Liver (tissue), 3 donors: ENCODE measurements at regions not wholly inside any gene's neighbourhood (a gene's known extent, or its start where the extent isn't known, plus 50 kb on each side); places are given as distances from the start of the nearest gene placed in this dataset.

ENCODE experiments used
- CTCF ChIP-seq: fragments of 150-350 bp; IDR thresholded peaks from 2 replicates; pipeline ENCODE4 v1.5.1; 2017; ENCODE audit warnings: improper control_type of control experiment, low read depth, low read length; ENCODE audit not compliant: missing input control
- FOXA1 ChIP-seq: IDR thresholded peaks from 2 replicates; pipeline ENCODE4 v1.6.1; 2016; ENCODE audit warnings: antibody characterized with exemption
- GABPA ChIP-seq, 2 donors: IDR thresholded peaks in 1 of 2; conservative IDR thresholded peaks in 1 of 2; 2 replicates each; pipeline ENCODE4 v1.6.1; 2016; ENCODE audit warnings: antibody characterized with exemption in 2 of 2, mild to moderate bottlenecking in 1 of 2, moderate library complexity in 1 of 2
- JUND ChIP-seq, 2 donors: IDR thresholded peaks; 2 replicates each; pipeline ENCODE4 v1.6.1; 2016; ENCODE audit warnings: antibody characterized with exemption in 2 of 2
- MAX ChIP-seq: IDR thresholded peaks from 2 replicates; pipeline ENCODE4 v1.6.1; 2016; ENCODE audit warnings: antibody characterized with exemption
- RAD21 ChIP-seq, 2 donors: IDR thresholded peaks; 2 replicates each; pipeline ENCODE4 v1.6.1; 2016; ENCODE audit warnings: antibody characterized with exemption in 2 of 2, mild to moderate bottlenecking in 2 of 2
- RXRA ChIP-seq, 2 donors: IDR thresholded peaks; 2 replicates each; pipeline ENCODE4 v1.6.1; 2017 to 2018; ENCODE audit warnings: antibody characterized with exemption in 2 of 2, mild to moderate bottlenecking in 1 of 2
- SP1 ChIP-seq: IDR thresholded peaks from 2 replicates; pipeline ENCODE4 v1.6.1; 2018; ENCODE audit warnings: antibody characterized with exemption, mild to moderate bottlenecking
- YY1 ChIP-seq: IDR thresholded peaks from 2 replicates; pipeline ENCODE4 v1.6.1; 2016; ENCODE audit warnings: antibody characterized with exemption, mild to moderate bottlenecking
- ZBTB33 ChIP-seq: IDR thresholded peaks from 2 replicates; pipeline ENCODE4 v1.6.1; 2016; ENCODE audit warnings: antibody characterized with exemption
- TF ChIP-seq, protein P1 (sequence below): IDR thresholded peaks from 2 replicates; pipeline ENCODE4 v1.6.1; 2016; ENCODE audit warnings: antibody characterized with exemption, mild to moderate bottlenecking
- donor health status: healthy.
- donor health status: healthy.

DNA sequence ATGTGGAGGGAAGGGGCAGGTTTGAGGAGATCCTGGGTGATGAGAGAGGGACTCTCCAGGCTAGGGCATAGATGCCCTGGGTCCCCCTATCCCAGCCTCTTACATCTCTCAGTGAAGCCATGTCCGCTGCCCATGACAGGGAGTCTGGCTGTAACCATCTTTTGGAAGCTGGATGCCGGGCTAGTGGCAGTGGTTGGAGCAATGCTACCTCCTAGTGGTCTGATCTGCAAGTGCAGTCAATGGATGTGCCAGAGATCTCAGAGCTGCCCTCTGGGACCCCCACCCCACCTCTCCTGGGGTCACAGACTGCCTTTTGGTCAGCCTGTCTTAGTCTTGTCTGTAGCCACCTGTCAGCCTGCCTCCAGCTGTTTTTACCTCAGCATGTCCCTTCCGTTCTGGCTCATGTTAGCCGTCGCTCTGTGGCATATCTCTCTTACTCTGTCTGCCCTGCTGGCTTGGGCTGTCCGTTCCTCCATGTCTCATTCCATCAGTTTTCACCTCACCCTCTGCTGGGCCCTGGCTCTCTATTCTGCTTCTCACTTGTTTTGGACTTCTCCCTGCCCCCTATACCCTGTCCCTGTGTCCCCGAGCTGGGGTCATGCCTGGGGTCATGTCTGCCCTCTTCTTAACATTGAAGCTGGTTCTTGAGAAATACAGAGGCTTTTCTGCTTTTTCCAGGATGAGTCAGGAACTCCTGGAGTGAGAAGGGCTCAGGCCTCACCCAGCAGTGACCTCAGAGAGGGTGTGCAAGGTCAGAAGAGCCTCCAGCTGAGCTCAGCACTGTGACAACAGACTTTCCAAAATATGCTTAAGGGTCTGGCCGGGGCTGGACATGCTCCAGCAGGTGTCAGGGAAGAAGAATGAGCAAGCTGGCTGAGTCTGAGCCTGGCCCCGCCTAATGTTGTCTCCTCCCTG, 52.0 kb upstream of the THY1 start:
- TF ChIP-seq CTCF, result peak; percentile 85
- TF ChIP-seq YY1, result no peak
- TF ChIP-seq ZBTB33, result no peak
- no peak for TF ChIP-seq GABPA (IDR thresholded peaks at IDR 0.05 in 1 of 2, conservative IDR thresholded peaks at IDR 0.05 in 1 of 2)
- TF ChIP-seq SP1, result no peak
- TF ChIP-seq JUND (IDR thresholded peaks at IDR 0.05), result no peak
- TF ChIP-seq, protein P1, sequence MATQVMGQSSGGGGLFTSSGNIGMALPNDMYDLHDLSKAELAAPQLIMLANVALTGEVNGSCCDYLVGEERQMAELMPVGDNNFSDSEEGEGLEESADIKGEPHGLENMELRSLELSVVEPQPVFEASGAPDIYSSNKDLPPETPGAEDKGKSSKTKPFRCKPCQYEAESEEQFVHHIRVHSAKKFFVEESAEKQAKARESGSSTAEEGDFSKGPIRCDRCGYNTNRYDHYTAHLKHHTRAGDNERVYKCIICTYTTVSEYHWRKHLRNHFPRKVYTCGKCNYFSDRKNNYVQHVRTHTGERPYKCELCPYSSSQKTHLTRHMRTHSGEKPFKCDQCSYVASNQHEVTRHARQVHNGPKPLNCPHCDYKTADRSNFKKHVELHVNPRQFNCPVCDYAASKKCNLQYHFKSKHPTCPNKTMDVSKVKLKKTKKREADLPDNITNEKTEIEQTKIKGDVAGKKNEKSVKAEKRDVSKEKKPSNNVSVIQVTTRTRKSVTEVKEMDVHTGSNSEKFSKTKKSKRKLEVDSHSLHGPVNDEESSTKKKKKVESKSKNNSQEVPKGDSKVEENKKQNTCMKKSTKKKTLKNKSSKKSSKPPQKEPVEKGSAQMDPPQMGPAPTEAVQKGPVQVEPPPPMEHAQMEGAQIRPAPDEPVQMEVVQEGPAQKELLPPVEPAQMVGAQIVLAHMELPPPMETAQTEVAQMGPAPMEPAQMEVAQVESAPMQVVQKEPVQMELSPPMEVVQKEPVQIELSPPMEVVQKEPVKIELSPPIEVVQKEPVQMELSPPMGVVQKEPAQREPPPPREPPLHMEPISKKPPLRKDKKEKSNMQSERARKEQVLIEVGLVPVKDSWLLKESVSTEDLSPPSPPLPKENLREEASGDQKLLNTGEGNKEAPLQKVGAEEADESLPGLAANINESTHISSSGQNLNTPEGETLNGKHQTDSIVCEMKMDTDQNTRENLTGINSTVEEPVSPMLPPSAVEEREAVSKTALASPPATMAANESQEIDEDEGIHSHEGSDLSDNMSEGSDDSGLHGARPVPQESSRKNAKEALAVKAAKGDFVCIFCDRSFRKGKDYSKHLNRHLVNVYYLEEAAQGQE, result no peak
- TF ChIP-seq RAD21 (IDR thresholded peaks at IDR 0.05), result peak; percentile 93 to 94
- no peak for TF ChIP-seq FOXA1
- no peak for TF ChIP-seq RXRA (IDR thresholded peaks at IDR 0.05)
- no peak for TF ChIP-seq MAX
